OCI-LY7 (cell line): ENCODE measurements at regions not wholly inside any gene's neighbourhood (a gene's known extent, or its start where the extent isn't known, plus 50 kb on each side); places are given as distances from the start of the nearest gene placed in this dataset.

Experiments used
- EZH2phosphoT487 ChIP-seq: fragments of 200-600 bp; sonication (generic); IDR thresholded peaks from 2 replicates; pipeline ENCODE4 v1.6.1; 2018; ENCODE audit warnings: low read depth, borderline replicate concordance, mild to moderate bottlenecking, mixed run types, antibody characterized with exemption, low read length, moderate library complexity, mixed read lengths
- TF ChIP-seq, protein P1 (sequence below): fragments of 200-600 bp; sonication (generic); conservative IDR thresholded peaks from 2 replicates; pipeline ENCODE4 v1.5.1; 2014; ENCODE audit warnings: mild to moderate bottlenecking, antibody characterized with exemption, low read length, moderate library complexity, mixed read lengths

DNA sequence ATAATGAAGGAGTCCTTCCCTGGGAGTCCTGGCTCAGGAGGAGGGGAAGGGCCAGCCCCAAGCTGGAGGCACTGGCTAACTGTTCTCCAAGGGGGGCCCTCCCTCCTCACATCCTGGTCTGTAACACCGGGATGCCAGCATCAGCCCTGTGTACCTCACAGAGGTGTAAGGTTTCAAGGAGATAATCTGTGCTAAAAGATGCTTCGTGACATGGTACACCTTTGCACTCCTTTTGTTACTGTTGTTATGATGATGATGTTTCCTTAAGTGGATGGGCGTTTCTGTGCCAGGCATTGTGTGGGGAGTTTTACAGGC is 236.7 kb upstream of the TNRC6C start:
- TF ChIP-seq, protein P1, sequence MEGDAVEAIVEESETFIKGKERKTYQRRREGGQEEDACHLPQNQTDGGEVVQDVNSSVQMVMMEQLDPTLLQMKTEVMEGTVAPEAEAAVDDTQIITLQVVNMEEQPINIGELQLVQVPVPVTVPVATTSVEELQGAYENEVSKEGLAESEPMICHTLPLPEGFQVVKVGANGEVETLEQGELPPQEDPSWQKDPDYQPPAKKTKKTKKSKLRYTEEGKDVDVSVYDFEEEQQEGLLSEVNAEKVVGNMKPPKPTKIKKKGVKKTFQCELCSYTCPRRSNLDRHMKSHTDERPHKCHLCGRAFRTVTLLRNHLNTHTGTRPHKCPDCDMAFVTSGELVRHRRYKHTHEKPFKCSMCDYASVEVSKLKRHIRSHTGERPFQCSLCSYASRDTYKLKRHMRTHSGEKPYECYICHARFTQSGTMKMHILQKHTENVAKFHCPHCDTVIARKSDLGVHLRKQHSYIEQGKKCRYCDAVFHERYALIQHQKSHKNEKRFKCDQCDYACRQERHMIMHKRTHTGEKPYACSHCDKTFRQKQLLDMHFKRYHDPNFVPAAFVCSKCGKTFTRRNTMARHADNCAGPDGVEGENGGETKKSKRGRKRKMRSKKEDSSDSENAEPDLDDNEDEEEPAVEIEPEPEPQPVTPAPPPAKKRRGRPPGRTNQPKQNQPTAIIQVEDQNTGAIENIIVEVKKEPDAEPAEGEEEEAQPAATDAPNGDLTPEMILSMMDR = no peak
- no peak for TF ChIP-seq EZH2phosphoT487
